PFSK-1 (cell line): ENCODE measurements at regions not wholly inside any gene's neighbourhood (a gene's known extent, or its start where the extent isn't known, plus 50 kb on each side); places are given as distances from the start of the nearest gene placed in this dataset.

Experiments
- FOXP2 ChIP-seq: optimal IDR thresholded peaks from 2 replicates; pipeline ENCODE3; 2011; ENCODE audit warnings: borderline replicate concordance, control low read depth, inconsistent platforms; ENCODE audit not compliant: insufficient read depth; ENCODE audit errors: extremely low read length, extremely low read depth
- POLR2AphosphoS5 ChIP-seq: IDR thresholded peaks from 2 replicates; pipeline ENCODE4 v1.6.1; 2012; ENCODE audit warnings: low read depth, mild to moderate bottlenecking, control low read depth, low read length, moderate library complexity
- SIN3A ChIP-seq: IDR thresholded peaks from 2 replicates; pipeline ENCODE4 v1.6.1; 2012; ENCODE audit warnings: mild to moderate bottlenecking, low read length, moderate library complexity, borderline replicate concordance; ENCODE audit not compliant: insufficient read depth
- TAF1 ChIP-seq: IDR thresholded peaks from 2 replicates; pipeline ENCODE4 v1.6.1; 2012; ENCODE audit warnings: low read length, control low read depth, borderline replicate concordance; ENCODE audit not compliant: insufficient read depth
- TF ChIP-seq, protein P1 (sequence below), 2 experiments: IDR thresholded peaks; 2 replicates each; pipeline versions ENCODE4 v1.6.1 to v1.8.0; 2011 to 2012; ENCODE audit warnings: low read depth in 2 of 2, low read length in 2 of 2, control low read depth in 1 of 2, inconsistent platforms in 1 of 2, mild to moderate bottlenecking in 1 of 2, moderate library complexity in 1 of 2; ENCODE audit not compliant: insufficient read depth in 1 of 2

DNA sequence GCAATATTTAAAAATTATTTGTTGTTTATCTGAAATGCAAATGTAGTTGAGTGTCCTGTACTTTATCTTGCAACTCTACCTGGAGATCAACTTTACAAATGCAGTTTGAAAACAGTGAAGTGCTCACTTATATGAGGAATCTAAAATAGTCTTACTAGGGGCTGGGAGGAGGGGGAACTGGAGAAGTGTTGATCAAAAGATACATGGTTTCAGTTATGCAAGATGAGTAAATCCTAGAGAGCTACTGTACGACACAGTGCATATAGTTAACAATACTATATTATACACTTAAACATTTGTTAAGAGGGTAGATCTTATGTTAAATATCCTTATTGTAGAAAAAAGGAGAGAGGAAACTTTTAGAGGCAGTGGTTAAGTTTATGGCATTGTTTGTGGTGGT lies 241.9 kb downstream of the BCL11A start:
- TF ChIP-seq, protein P1, sequence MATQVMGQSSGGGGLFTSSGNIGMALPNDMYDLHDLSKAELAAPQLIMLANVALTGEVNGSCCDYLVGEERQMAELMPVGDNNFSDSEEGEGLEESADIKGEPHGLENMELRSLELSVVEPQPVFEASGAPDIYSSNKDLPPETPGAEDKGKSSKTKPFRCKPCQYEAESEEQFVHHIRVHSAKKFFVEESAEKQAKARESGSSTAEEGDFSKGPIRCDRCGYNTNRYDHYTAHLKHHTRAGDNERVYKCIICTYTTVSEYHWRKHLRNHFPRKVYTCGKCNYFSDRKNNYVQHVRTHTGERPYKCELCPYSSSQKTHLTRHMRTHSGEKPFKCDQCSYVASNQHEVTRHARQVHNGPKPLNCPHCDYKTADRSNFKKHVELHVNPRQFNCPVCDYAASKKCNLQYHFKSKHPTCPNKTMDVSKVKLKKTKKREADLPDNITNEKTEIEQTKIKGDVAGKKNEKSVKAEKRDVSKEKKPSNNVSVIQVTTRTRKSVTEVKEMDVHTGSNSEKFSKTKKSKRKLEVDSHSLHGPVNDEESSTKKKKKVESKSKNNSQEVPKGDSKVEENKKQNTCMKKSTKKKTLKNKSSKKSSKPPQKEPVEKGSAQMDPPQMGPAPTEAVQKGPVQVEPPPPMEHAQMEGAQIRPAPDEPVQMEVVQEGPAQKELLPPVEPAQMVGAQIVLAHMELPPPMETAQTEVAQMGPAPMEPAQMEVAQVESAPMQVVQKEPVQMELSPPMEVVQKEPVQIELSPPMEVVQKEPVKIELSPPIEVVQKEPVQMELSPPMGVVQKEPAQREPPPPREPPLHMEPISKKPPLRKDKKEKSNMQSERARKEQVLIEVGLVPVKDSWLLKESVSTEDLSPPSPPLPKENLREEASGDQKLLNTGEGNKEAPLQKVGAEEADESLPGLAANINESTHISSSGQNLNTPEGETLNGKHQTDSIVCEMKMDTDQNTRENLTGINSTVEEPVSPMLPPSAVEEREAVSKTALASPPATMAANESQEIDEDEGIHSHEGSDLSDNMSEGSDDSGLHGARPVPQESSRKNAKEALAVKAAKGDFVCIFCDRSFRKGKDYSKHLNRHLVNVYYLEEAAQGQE (IDR thresholded peaks at IDR 0.05; ENCODE audit: insufficient read depth in 1 of 2, low read depth in 2 of 2, low read length in 2 of 2), result no peak
- TF ChIP-seq SIN3A (no peak), TAF1 (no peak), POLR2AphosphoS5 (no peak), FOXP2 (no peak)

DNA sequence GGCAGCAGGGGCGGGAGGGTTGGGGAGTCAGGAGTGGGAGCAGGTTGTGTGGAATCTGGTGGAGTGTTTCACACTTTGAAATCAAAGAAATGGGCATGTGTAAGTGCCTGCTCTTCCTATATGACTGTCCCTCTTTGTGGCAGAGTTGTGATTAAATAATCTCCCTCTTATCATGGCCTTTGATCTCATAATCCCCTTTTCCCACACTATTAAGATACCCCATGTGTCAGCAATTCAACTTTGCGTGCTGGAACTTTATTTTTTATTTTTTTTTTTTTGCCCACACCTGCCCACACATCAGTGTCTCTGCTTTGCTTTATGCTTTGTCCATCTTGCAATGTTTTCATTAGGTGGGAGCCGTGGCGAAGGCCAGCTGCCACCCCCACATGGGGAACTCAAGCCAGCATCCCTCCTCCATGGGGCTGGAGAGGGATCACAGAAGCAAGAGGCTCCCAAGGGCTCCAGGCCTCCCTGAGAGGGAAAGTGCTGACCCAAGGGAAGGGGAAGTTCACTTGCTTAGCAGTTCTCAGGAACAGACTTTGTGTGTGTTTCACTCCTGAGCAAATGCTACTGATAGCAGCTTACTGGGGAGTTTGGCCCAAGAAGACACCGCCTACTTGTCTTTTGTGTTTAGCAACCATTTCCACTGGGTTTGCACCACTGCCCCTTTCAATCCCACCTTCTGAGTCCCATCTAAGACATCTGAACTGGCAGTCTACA lies 243.4 kb downstream of the BCL11A start:
- TF ChIP-seq POLR2AphosphoS5, result no peak
- TF ChIP-seq, protein P1 (IDR thresholded peaks at IDR 0.05; ENCODE audit: insufficient read depth in 1 of 2, low read depth in 2 of 2, low read length in 2 of 2), result no peak
- no peak for TF ChIP-seq SIN3A
- TF ChIP-seq FOXP2, result no peak
- no peak for TF ChIP-seq TAF1

DNA sequence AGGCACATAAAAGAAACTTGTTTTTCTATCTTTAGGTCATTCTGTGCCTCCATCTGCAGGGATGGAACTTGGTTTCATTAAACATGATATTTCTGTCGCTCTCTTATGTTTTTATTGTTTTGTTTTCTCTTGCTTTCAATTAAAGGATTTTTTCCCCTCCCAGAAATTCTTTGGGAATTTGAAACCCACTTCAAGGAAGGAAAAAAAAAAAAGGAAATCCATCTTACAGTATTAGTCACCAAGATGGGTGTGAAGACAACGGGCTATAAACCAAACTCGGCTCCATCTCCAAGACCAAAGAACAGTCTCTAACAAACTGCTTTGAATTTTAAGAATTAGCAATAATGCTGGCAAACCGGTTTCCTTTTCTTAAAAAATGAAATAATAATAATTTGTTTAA lies 244.1 kb downstream of the BCL11A start:
- TF ChIP-seq TAF1, result no peak
- TF ChIP-seq, protein P1 (IDR thresholded peaks at IDR 0.05; ENCODE audit: insufficient read depth in 1 of 2, low read depth in 2 of 2, low read length in 2 of 2), result no peak
- no peak for TF ChIP-seq FOXP2
- no peak for TF ChIP-seq POLR2AphosphoS5
- TF ChIP-seq SIN3A, result no peak

DNA sequence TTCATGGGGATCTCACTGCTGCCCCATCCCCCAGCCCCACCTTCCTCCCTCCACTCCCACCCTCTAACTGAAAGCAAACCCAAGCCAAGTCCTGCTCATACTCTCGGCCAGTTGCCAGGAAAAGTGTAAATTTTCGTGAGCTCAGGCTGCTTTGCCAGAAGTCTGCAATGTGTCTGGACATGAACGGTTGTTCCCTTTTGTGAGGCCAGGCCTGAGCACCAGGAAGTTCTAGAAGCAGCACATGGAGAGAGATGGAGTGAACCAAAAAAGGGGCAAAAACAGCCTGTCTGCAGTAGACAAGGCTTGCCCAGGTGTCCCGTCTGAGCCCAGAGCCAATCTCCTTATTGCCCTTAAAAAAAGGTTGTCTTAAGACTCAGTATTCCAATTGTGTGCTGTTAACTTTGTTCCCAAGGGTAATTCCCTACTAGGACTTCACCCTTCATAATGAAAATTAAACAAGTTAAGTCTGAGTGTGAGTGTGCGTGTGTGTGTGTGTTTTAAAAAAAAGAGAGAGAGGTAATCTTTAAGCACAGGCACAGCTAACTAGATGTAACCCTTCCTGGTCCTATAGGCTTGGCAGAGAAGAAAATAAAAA lies 247.1 kb downstream of the BCL11A start:
- TF ChIP-seq SIN3A (no peak), FOXP2 (no peak), POLR2AphosphoS5 (no peak), TAF1 (no peak)
- TF ChIP-seq, protein P1 (IDR thresholded peaks at IDR 0.05; ENCODE audit: insufficient read depth in 1 of 2, low read depth in 2 of 2, low read length in 2 of 2), result no peak
